Stomach (tissue), 8 donors: ENCODE measurements at regions not wholly inside any gene's neighbourhood (a gene's known extent, or its start where the extent isn't known, plus 50 kb on each side); places are given as distances from the start of the nearest gene placed in this dataset.
"Not testable (repeated sequence)": the region's sequence is repeated elsewhere in the genome, so short reads cannot be mapped to it uniquely, and the experiment has no call there.

Experiments
- DNase-seq, 2 donors: peaks; one replicate each; pipeline versions ENCODE4 v3.0.0 to v3.0.0-alpha.2; 2013 to 2019
- H3K27ac ChIP-seq, 5 donors: fragments of 200-600 bp in 4 of 5; sonication (generic) in 4 of 5; one replicate each; pipeline ENCODE4 v1.5.1; 2013 to 2019; ENCODE audit warnings: mild to moderate bottlenecking in 1 of 5, moderate library complexity in 1 of 5
- H3K27me3 ChIP-seq, 3 donors: fragments of 200-600 bp; sonication (generic); one replicate each; pipeline ENCODE4 v1.5.1; 2017 to 2019; ENCODE audit warnings: mixed run types in 1 of 3
- H3K36me3 ChIP-seq, 4 donors: fragments of 200-600 bp; sonication (generic); 1 replicate in 3 of 4; 2 replicates in 1 of 4; pipeline ENCODE4 v1.5.1; 2016 to 2019
- H3K4me1 ChIP-seq, 4 donors: fragments of 200-600 bp; sonication (generic); one replicate each; pipeline ENCODE4 v1.5.1; 2016 to 2019
- H3K4me3 ChIP-seq, 4 donors: fragments of 200-600 bp; sonication (generic) in 3 of 4; one replicate each; pipeline ENCODE4 v1.5.1; 2016 to 2019; ENCODE audit warnings: mild to moderate bottlenecking in 1 of 4
- H3K9me3 ChIP-seq, 4 donors: fragments of 200-600 bp; sonication (generic); one replicate each; pipeline ENCODE4 v1.5.1; 2016 to 2019
- CTCF ChIP-seq, 7 experiments: fragments of 450-650 bp in 4 of 7; fragments of 200-600 bp in 3 of 7; sonication (generic) in 3 of 7; IDR thresholded peaks; one replicate each; pipeline ENCODE4 v1.5.1; 2016 to 2019; ENCODE audit warnings: antibody characterized with exemption in 7 of 7, control low read depth in 2 of 7, mild to moderate bottlenecking in 1 of 7
- EP300 ChIP-seq: sonication (generic); formaldehyde crosslinking; IDR thresholded peaks from one replicate; pipeline ENCODE4 v1.6.1; 2017; ENCODE audit warnings: antibody characterized with exemption
- POLR2A ChIP-seq, 4 donors: fragments of 450-650 bp; IDR thresholded peaks; one replicate each; pipeline ENCODE4 v1.6.1; 2016; ENCODE audit warnings: antibody characterized with exemption in 4 of 4, control low read depth in 2 of 4, mild to moderate bottlenecking in 1 of 4, moderate library complexity in 1 of 4
- POLR2AphosphoS5 ChIP-seq, 3 donors: sonication (generic); formaldehyde crosslinking; IDR thresholded peaks; one replicate each; pipeline ENCODE4 v1.6.1; 2016; ENCODE audit warnings: antibody characterized with exemption in 3 of 3
- WGBS, 5 donors: extraction: QIAGEN DNeasy Blood & Tissue Kit in 3 of 5; methylation state at CpG; one replicate each; pipeline versions ENCODE4 v1.1.5 to v1.1.7; 2013 to 2018; 5-methylcytosine and 5-hydroxymethylcytosine counted together
- intact Hi-C: fragments of 100-400 bp; cut with DNase I; formaldehyde crosslinking; loops from one replicate; pipeline ENCODE4 v1.15.1; 2023; ENCODE audit warnings: low total_unique reads
- donor health status: healthy with polysubstance abuse.
- donor health status: Bipolar disorder and iron deficiency.
- donor health status: healthy.

GRCh38 chr1:110265186-110265585, 55.1 kb downstream of the KCNC4 start:
- H3K9me3 ChIP-seq = no peaks in the 10 kb centered on the region
- no peak for DNase-seq
- H3K36me3 ChIP-seq = no peaks in the 10 kb centered on the region
- H3K27ac ChIP-seq = no peak overlapping the region
- intact Hi-C loops = no loop called here
- no peaks in the 10 kb centered on the region for H3K27me3 ChIP-seq
- 78 to 98% (median 90%) methylated on average over 2 of the region's 2 CpGs for WGBS, 5 donors
- no peak overlapping the region for H3K4me3 ChIP-seq
- TF ChIP-seq CTCF (IDR thresholded peaks at IDR 0.05) (no peak), POLR2AphosphoS5 (IDR thresholded peaks at IDR 0.05) (no peak), POLR2A (IDR thresholded peaks at IDR 0.05) (no peak), EP300 (no peak)
- peaks cover 0 to 4% (median 0%) of the 10 kb centered on the region in 4 donors for H3K4me1 ChIP-seq

DNA sequence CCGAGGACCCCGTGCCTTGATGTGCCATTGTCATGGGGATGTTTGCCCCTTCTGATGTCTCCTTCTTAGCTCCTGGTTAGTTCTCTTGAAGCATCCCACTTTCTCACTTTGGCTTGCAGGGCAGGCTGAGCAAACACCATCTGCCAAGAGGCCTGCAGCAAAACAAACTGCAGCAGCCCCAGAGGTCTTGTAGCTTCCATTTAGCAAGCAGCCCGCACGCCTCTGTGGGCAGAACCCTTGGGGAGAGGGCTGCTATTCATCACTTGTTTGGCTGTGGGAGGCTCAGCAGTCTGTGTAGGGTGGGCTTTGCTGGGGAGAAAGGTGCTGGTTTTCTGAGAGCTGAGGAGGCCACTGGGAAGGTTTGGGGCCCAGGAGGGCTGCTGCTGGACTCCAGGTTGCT, 56.7 kb downstream of the KCNC4 start:
- Histone ChIP-seq H3K9me3 (no peaks in the 10 kb centered on the region), H3K4me1 (peaks cover 0 to 4% (median 0%) of the 10 kb centered on the region in 4 donors), H3K4me3 (no peak overlapping the region), H3K27ac (no peak overlapping the region), H3K36me3 (no peaks in the 10 kb centered on the region), H3K27me3 (no peaks in the 10 kb centered on the region)
- TF ChIP-seq EP300 (no peak), POLR2A (IDR thresholded peaks at IDR 0.05) (no peak), POLR2AphosphoS5 (IDR thresholded peaks at IDR 0.05) (no peak), CTCF (IDR thresholded peaks at IDR 0.05) (no peak)
- intact Hi-C loops = no loop called here
- DNase-seq = no peak
- 77 to 96% (median 84%) methylated on average over 2 to 4 of the region's 4 CpGs for WGBS, 5 donors

DNA sequence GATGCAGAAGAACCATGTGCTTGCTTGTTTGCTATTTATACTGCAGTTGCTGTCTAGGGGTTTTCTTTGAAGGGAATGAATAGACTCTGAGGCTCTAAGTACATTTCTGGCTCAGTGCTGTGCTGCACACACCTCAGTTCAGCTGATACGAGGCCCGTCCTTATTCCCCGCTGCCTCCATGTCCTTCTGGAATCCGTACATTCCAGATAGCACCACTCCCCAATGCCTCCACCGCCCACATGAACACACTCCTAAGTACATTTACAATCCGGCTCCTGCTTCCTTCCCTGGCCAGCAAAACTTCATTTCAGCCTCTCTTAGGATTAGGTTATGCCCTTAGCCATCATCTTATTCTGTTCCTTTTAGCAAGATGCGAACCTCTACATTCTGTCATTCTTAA, 57.1 kb downstream of the KCNC4 start:
- H3K27ac ChIP-seq = no peak overlapping the region
- no peaks in the 10 kb centered on the region for H3K27me3 ChIP-seq
- DNase-seq = no peak
- no peaks in the 10 kb centered on the region for H3K36me3 ChIP-seq
- H3K4me1 ChIP-seq = peaks cover 0 to 4% (median 0%) of the 10 kb centered on the region in 4 donors
- 69 to 86% (median 73%) methylated on average over 7 of the region's 7 CpGs for WGBS, 5 donors
- no peak for TF ChIP-seq POLR2AphosphoS5 (IDR thresholded peaks at IDR 0.05)
- no peak for TF ChIP-seq EP300
- TF ChIP-seq POLR2A (IDR thresholded peaks at IDR 0.05) = no peak
- TF ChIP-seq CTCF (IDR thresholded peaks at IDR 0.05) = no peak
- H3K4me3 ChIP-seq = no peak overlapping the region
- H3K9me3 ChIP-seq = no peaks in the 10 kb centered on the region
- intact Hi-C loops = no loop called here

- H3K27ac ChIP-seq = no peak overlapping the region
- DNase-seq = no peak
- no peaks in the 10 kb centered on the region for H3K36me3 ChIP-seq
- H3K9me3 ChIP-seq = peaks cover 0 to 4% (median 0%) of the 10 kb centered on the region in 4 donors
- TF ChIP-seq POLR2AphosphoS5 (IDR thresholded peaks at IDR 0.05) = no peak
- no peak for TF ChIP-seq POLR2A (IDR thresholded peaks at IDR 0.05)
- no peak for TF ChIP-seq CTCF (IDR thresholded peaks at IDR 0.05)
- no peak for TF ChIP-seq EP300
- intact Hi-C loops = no loop called here
- no peaks in the 10 kb centered on the region for H3K27me3 ChIP-seq
- H3K4me1 ChIP-seq = peaks cover 0 to 4% (median 0%) of the 10 kb centered on the region in 4 donors
- H3K4me3 ChIP-seq = no peak overlapping the region
Measured at GRCh38 chr1:110272045-110272444, 61.9 kb downstream of the KCNC4 start.

- H3K36me3 ChIP-seq, H3K4me3 ChIP-seq, H3K4me1 ChIP-seq, H3K27ac ChIP-seq, H3K27me3 ChIP-seq, DNase-seq, H3K9me3 ChIP-seq, intact Hi-C loops: not testable (repeated sequence)
- WGBS, 5 donors = 76 to 83% (median 79%) methylated on average over 2 of the region's 2 CpGs
Measured at GRCh38 chr1:110273832-110274231, 63.7 kb downstream of the KCNC4 start.
